Nephron (organoid): ENCODE measurements at regions not wholly inside any gene's neighbourhood (a gene's known extent, or its start where the extent isn't known, plus 50 kb on each side); places are given as distances from the start of the nearest gene placed in this dataset.

Experiments
- H3K27ac Mint-ChIP-seq, 3 experiments: 2 replicates each; pipeline ENCODE4 v1.8.0; 2020; ENCODE audit warnings: mixed read lengths in 3 of 3, mild to moderate bottlenecking in 2 of 3, moderate library complexity in 1 of 3
- H3K27me3 Mint-ChIP-seq: 2 replicates; pipeline ENCODE4 v1.8.0; 2021; ENCODE audit warnings: low read depth, mild to moderate bottlenecking, moderate library complexity, mixed read lengths
- H3K36me3 Mint-ChIP-seq: 2 replicates; pipeline ENCODE4 v1.8.0; 2020; ENCODE audit warnings: low read depth, mixed read lengths
- H3K4me1 Mint-ChIP-seq: 2 replicates; pipeline ENCODE4 v1.8.0; 2020; ENCODE audit warnings: mixed read lengths
- H3K4me3 Mint-ChIP-seq, 3 experiments: 2 replicates each; pipeline ENCODE4 v1.8.0; 2020; ENCODE audit warnings: mild to moderate bottlenecking in 3 of 3, mixed read lengths in 3 of 3, moderate library complexity in 2 of 3
- H3K9me3 Mint-ChIP-seq: 2 replicates; pipeline ENCODE4 v1.8.0; 2020; ENCODE audit warnings: mixed read lengths
- TF ChIP-seq, protein P1 (sequence below), 3 experiments: fragments of 200-600 bp; sonication (generic); IDR thresholded peaks; one replicate each; pipeline ENCODE4 v1.5.0; 2021; ENCODE audit warnings: antibody characterized with exemption in 3 of 3; ENCODE audit not compliant: unreplicated experiment in 3 of 3

DNA sequence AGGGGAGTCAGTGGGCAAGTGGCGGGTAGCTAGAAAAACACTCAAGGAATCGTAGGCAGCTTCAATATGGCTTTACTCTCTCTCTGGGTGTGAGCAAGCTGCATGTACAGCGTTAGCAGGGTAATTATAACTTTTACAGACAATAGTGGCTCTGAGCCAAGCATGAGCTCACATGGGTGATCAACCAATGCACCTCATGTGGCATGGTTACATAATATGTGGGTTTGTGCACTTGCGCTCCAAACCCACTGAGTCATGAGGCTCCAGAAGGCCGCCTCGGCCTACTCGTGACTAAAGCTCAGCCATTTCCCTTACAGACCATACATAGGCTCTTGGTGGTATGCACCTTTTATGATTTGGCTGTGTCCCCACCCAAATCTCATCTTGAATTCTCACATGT is 78.4 kb upstream of the FBXL4 start:
- Mint-ChIP-seq H3K36me3 (peaks cover 5% of the 10 kb centered on the region), H3K4me1 (no peaks in the 10 kb centered on the region), H3K27ac (no peak overlapping the region), H3K27me3 (no peaks in the 10 kb centered on the region), H3K4me3 (no peak overlapping the region), H3K9me3 (peaks cover 10% of the 10 kb centered on the region)
- TF ChIP-seq, protein P1, sequence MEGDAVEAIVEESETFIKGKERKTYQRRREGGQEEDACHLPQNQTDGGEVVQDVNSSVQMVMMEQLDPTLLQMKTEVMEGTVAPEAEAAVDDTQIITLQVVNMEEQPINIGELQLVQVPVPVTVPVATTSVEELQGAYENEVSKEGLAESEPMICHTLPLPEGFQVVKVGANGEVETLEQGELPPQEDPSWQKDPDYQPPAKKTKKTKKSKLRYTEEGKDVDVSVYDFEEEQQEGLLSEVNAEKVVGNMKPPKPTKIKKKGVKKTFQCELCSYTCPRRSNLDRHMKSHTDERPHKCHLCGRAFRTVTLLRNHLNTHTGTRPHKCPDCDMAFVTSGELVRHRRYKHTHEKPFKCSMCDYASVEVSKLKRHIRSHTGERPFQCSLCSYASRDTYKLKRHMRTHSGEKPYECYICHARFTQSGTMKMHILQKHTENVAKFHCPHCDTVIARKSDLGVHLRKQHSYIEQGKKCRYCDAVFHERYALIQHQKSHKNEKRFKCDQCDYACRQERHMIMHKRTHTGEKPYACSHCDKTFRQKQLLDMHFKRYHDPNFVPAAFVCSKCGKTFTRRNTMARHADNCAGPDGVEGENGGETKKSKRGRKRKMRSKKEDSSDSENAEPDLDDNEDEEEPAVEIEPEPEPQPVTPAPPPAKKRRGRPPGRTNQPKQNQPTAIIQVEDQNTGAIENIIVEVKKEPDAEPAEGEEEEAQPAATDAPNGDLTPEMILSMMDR (IDR thresholded peaks at IDR 0.05; ENCODE audit: unreplicated experiment in 3 of 3): no peak

DNA sequence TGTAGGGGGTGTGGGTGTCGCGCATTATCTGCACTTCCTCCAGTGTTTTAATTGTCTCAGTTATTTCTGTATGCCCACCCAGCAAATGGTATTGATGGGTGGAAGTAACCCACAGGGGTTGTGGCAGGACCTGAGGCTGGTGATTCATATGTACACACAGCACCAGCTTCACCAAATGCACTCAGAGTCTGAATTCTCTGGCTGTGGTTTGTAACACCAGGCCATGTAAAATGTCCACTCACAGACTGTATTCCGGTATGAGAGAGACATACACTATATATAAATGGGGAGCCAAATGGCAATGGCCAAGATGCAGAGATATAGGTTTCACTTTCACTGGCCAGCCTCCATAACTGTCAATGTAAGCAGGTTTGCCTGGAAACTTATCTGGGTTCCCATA is 76.3 kb upstream of the FBXL4 start:
- no peak overlapping the region for H3K4me3 Mint-ChIP-seq
- H3K27ac Mint-ChIP-seq: no peak overlapping the region
- peaks cover 10% of the 10 kb centered on the region for H3K9me3 Mint-ChIP-seq
- TF ChIP-seq, protein P1 (IDR thresholded peaks at IDR 0.05; ENCODE audit: unreplicated experiment in 3 of 3): no peak
- H3K36me3 Mint-ChIP-seq: peaks cover 5% of the 10 kb centered on the region
- no peaks in the 10 kb centered on the region for H3K27me3 Mint-ChIP-seq
- H3K4me1 Mint-ChIP-seq: no peaks in the 10 kb centered on the region

DNA sequence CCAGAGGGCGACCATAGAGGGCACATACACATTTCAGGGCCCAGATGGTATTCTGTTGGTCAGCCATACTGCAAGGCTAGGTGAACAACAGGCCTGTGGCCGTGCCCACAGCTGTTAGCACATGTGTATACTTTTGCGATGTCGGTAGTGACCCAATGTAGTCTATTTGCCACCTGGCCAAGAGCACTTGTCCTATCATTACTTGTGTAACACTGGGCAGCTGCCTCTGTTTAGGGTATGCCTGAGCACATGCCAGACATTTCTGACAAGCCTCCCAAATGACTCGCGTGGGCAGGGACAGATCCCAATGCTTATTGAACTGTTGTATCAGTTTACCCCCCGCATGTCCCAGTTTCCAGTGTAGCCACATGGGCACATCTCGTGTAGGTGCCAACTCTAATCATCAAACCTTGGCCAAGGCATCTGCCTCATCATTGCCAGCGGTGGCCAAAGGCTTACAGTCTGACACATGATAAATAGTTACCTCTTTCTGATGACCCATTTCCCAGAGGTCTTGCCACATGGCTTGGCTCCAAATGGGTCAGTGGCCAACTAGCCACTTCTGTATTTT is 74.4 kb upstream of the FBXL4 start:
- Mint-ChIP-seq H3K36me3 (peaks cover 5% of the 10 kb centered on the region), H3K27ac (no peak overlapping the region), H3K4me1 (no peaks in the 10 kb centered on the region), H3K27me3 (no peaks in the 10 kb centered on the region), H3K4me3 (no peak overlapping the region), H3K9me3 (peaks cover 10% of the 10 kb centered on the region)
- TF ChIP-seq, protein P1 (IDR thresholded peaks at IDR 0.05; ENCODE audit: unreplicated experiment in 3 of 3): no peak

DNA sequence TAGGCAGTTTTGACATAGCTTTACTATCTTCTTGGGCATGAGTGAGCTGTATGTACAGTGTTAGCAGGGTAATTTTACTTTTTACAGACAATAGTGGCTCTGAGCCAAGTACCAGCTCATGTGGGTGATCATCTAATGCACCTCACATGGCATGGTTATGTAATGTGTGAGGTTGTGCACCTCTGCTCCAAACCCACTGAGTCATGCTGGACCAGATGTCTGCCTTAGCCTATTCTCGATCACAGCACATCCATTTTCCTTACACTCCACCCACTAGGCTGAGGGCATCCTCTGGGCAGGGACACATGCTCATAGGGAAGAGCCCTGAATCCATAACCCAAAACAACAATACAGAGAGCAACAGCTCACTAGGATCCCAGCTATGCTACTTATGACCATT is 71.6 kb upstream of the FBXL4 start:
- TF ChIP-seq, protein P1 (IDR thresholded peaks at IDR 0.05; ENCODE audit: unreplicated experiment in 3 of 3): no peak
- Mint-ChIP-seq H3K27ac (no peak overlapping the region), H3K27me3 (no peaks in the 10 kb centered on the region), H3K4me3 (no peak overlapping the region), H3K36me3 (no peaks in the 10 kb centered on the region), H3K4me1 (no peaks in the 10 kb centered on the region), H3K9me3 (no peaks in the 10 kb centered on the region)

DNA sequence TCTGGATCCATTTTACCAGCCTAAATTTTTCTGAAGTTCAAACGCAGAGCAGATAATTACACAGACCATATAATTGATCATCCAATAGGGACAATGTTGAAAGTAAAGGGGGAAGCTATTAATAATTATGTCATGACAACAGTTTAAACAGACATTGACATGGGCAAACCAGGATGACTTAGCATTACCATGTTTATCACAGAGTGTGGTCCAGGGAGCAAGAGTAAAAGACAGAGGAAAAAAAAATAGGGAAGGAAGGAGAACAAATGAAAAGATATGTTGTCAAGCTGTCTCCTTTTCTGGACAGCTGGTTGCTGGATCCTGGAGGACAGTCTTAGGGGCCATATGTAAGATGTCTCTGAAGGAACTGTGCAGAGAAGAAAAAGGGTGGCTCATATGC is 69.4 kb upstream of the FBXL4 start:
- H3K4me1 Mint-ChIP-seq: no peaks in the 10 kb centered on the region

DNA sequence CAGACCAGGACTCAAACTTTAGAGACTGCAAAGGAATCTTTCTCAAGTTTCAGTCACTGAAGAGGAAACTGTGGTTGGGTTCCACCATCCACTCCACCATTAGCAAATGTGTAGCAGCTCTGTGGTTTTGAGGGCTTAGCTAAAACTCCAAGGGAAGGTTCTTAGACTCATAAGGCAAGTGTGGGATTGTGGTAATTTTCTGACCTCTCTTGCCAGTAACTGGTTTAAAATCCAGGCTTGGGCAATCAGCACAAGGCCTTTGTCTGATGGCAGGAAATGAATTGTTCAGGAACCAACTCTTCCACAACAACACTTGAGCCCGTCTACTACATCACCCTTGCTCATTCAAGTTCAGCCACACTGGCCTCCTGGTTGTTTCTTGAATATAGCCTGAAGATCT is 68.6 kb upstream of the FBXL4 start:
- no peaks in the 10 kb centered on the region for H3K36me3 Mint-ChIP-seq
- H3K4me1 Mint-ChIP-seq: no peaks in the 10 kb centered on the region

More for the DNA sequence above, 69.4 kb upstream of the FBXL4 start:
- Mint-ChIP-seq H3K4me3 (no peak overlapping the region), H3K27me3 (no peaks in the 10 kb centered on the region), H3K36me3 (no peaks in the 10 kb centered on the region), H3K9me3 (no peaks in the 10 kb centered on the region), H3K27ac (no peak overlapping the region)
- TF ChIP-seq, protein P1 (IDR thresholded peaks at IDR 0.05; ENCODE audit: unreplicated experiment in 3 of 3): no peak

More for the DNA sequence above, 68.6 kb upstream of the FBXL4 start:
- H3K4me3 Mint-ChIP-seq: no peak overlapping the region
- H3K27ac Mint-ChIP-seq: no peak overlapping the region
- TF ChIP-seq, protein P1 (IDR thresholded peaks at IDR 0.05; ENCODE audit: unreplicated experiment in 3 of 3): no peak
- H3K9me3 Mint-ChIP-seq: no peaks in the 10 kb centered on the region
- H3K27me3 Mint-ChIP-seq: no peaks in the 10 kb centered on the region
